ENCODE measurements at regions not wholly inside any gene's neighbourhood (a gene's known extent, or its start where the extent isn't known, plus 50 kb on each side); places are given as distances from the start of the nearest gene placed in this dataset.

DNA sequence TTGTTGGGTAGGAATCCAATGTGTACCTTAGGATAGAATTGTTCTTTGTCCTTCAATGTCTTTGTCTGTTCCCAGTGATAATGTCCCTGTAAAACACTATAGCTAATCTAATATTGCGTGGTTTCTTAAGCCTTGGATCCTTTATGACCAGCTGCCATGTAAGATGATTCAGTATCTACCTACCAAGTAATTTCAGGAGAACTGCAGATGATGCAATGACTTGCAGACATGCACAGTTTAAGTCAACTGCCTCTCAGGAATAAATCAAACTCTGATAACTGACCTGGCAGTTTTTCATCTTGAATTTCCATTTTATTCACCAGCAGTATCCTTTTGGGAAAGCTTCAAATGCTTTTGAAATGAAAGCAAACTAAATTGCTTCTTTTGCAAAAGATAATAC lies 157.8 kb downstream of the TPBG start:
- TF ChIP-seq, protein P1, sequence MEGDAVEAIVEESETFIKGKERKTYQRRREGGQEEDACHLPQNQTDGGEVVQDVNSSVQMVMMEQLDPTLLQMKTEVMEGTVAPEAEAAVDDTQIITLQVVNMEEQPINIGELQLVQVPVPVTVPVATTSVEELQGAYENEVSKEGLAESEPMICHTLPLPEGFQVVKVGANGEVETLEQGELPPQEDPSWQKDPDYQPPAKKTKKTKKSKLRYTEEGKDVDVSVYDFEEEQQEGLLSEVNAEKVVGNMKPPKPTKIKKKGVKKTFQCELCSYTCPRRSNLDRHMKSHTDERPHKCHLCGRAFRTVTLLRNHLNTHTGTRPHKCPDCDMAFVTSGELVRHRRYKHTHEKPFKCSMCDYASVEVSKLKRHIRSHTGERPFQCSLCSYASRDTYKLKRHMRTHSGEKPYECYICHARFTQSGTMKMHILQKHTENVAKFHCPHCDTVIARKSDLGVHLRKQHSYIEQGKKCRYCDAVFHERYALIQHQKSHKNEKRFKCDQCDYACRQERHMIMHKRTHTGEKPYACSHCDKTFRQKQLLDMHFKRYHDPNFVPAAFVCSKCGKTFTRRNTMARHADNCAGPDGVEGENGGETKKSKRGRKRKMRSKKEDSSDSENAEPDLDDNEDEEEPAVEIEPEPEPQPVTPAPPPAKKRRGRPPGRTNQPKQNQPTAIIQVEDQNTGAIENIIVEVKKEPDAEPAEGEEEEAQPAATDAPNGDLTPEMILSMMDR (IDR thresholded peaks at IDR 0.05): no peak
- TF ChIP-seq, protein P2, sequence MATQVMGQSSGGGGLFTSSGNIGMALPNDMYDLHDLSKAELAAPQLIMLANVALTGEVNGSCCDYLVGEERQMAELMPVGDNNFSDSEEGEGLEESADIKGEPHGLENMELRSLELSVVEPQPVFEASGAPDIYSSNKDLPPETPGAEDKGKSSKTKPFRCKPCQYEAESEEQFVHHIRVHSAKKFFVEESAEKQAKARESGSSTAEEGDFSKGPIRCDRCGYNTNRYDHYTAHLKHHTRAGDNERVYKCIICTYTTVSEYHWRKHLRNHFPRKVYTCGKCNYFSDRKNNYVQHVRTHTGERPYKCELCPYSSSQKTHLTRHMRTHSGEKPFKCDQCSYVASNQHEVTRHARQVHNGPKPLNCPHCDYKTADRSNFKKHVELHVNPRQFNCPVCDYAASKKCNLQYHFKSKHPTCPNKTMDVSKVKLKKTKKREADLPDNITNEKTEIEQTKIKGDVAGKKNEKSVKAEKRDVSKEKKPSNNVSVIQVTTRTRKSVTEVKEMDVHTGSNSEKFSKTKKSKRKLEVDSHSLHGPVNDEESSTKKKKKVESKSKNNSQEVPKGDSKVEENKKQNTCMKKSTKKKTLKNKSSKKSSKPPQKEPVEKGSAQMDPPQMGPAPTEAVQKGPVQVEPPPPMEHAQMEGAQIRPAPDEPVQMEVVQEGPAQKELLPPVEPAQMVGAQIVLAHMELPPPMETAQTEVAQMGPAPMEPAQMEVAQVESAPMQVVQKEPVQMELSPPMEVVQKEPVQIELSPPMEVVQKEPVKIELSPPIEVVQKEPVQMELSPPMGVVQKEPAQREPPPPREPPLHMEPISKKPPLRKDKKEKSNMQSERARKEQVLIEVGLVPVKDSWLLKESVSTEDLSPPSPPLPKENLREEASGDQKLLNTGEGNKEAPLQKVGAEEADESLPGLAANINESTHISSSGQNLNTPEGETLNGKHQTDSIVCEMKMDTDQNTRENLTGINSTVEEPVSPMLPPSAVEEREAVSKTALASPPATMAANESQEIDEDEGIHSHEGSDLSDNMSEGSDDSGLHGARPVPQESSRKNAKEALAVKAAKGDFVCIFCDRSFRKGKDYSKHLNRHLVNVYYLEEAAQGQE (IDR thresholded peaks at IDR 0.05; ENCODE audit: insufficient read depth in 1 of 2, low read depth in 2 of 2, low read length in 1 of 2): no peak
- TF ChIP-seq SIN3A (IDR thresholded peaks at IDR 0.05; ENCODE audit: borderline replicate concordance, insufficient read depth, low read depth, low read length) (no peak), POLR2AphosphoS5 (IDR thresholded peaks at IDR 0.05; ENCODE audit: low read depth, low read length) (no peak), TCF7L2 (IDR thresholded peaks at IDR 0.05; ENCODE audit: low read depth, low read length) (no peak)
- DNase-seq (ENCODE audit: low read depth, low spot score): no peak
- Histone ChIP-seq H3K36me3 (ENCODE audit: control insufficient read depth, insufficient read depth, low read length) (no peaks in the 10 kb centered on the region; the same call in 1 of the 2 replicates), H3K27ac (ENCODE audit: low read length) (no peak overlapping the region), H3K27me3 (ENCODE audit: control insufficient read depth, insufficient read depth, low read length) (no peaks in the 10 kb centered on the region), H3K4me1 (ENCODE audit: control insufficient read depth, insufficient read depth, low read length) (no peaks in the 10 kb centered on the region), H3K9me3 (ENCODE audit: control insufficient read depth, insufficient read depth, low read depth, low read length) (no peaks in the 10 kb centered on the region), H3K4me3 (ENCODE audit: low read depth in 2 of 2, low read length in 2 of 2) (no peak overlapping the region)
- BruUV-seq (replicated peaks): no TSS peak
- CTCF ChIA-PET: no interaction called here
- POLR2A ChIA-PET: interaction anchor here (0.6 kb wide), 3 partner anchors 72 to 728 kb away, joined by 3 to 7 read pairs (median 3); no protein-coding TSS in a partner anchor
- intact Hi-C loops (cut with micrococcal nuclease; ENCODE audit: unreplicated experiment): no loop called here
- in situ Hi-C loops (cut with HindIII; ENCODE audit: low pct_unique_long_range_greater_than_20kb, low sequenced_read_pairs): no loop called here
- no peak for ATAC-seq

DNA sequence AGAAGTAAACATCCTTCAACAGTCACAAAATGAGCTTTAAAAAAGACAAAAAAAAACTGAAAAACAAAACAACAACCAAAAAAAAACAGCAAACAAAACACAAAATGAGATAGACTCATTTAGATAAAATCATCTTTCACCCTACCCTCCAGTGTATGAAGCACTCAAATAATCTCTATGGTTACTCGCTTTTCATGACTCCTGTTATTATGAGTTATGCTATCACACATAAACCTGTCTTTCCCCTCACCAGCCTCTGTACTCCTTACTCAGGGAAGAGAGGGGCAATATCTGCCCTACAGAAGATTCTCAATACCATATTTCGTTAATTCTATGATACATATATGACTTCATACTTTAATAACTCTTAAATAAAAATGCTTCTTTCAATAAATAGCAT lies 158.2 kb downstream of the TPBG start:
- intact Hi-C loops (cut with micrococcal nuclease; ENCODE audit: unreplicated experiment) (no loop called here), in situ Hi-C loops (cut with HindIII; ENCODE audit: low pct_unique_long_range_greater_than_20kb, low sequenced_read_pairs) (no loop called here)

More for the DNA sequence above, 158.2 kb downstream of the TPBG start:
- Histone ChIP-seq H3K36me3 (ENCODE audit: control insufficient read depth, insufficient read depth, low read length) (no peaks in the 10 kb centered on the region; the same call in 1 of the 2 replicates), H3K27me3 (ENCODE audit: control insufficient read depth, insufficient read depth, low read length) (no peaks in the 10 kb centered on the region), H3K4me1 (ENCODE audit: control insufficient read depth, insufficient read depth, low read length) (no peaks in the 10 kb centered on the region), H3K27ac (ENCODE audit: low read length) (no peak overlapping the region), H3K9me3 (ENCODE audit: control insufficient read depth, insufficient read depth, low read depth, low read length) (no peaks in the 10 kb centered on the region), H3K4me3 (ENCODE audit: low read depth in 2 of 2, low read length in 2 of 2) (no peak overlapping the region)
- TF ChIP-seq, protein P2 (IDR thresholded peaks at IDR 0.05; ENCODE audit: insufficient read depth in 1 of 2, low read depth in 2 of 2, low read length in 1 of 2): no peak
- TF ChIP-seq TCF7L2 (IDR thresholded peaks at IDR 0.05; ENCODE audit: low read depth, low read length) (no peak), POLR2AphosphoS5 (IDR thresholded peaks at IDR 0.05; ENCODE audit: low read depth, low read length) (no peak)
- no peak for DNase-seq (ENCODE audit: low read depth, low spot score)
- CTCF ChIA-PET: no interaction called here
- no peak for ATAC-seq
- BruUV-seq (replicated peaks): no TSS peak
- POLR2A ChIA-PET: interaction anchor here (0.6 kb wide), 3 partner anchors 73 to 728 kb away, joined by 3 to 7 read pairs (median 3); no protein-coding TSS in a partner anchor
